Neutrophil (primary cell): ENCODE measurements at regions not wholly inside any gene's neighbourhood (a gene's known extent, or its start where the extent isn't known, plus 50 kb on each side); places are given as distances from the start of the nearest gene placed in this dataset.

Source experiments
- H3K27ac ChIP-seq: fragments of 200-600 bp; sonication (generic); 2 replicates; pipeline ENCODE4 v1.5.1; 2016; ENCODE audit warnings: mild to moderate bottlenecking, moderate library complexity
- H3K27me3 ChIP-seq: fragments of 200-600 bp; sonication (generic); 2 replicates; pipeline ENCODE4 v1.6.0; 2016; ENCODE audit warnings: mild to moderate bottlenecking
- H3K36me3 ChIP-seq: fragments of 200-600 bp; sonication (generic); 2 replicates; pipeline ENCODE4 v1.5.1; 2017
- H3K4me1 ChIP-seq, 2 experiments: fragments of 200-600 bp in 1 of 2; sonication (generic) in 1 of 2; 1 replicate in 1 of 2; 2 replicates in 1 of 2; pipeline versions ENCODE4 v1.5.1 to v1.6.1; 2013 to 2016; ENCODE audit warnings: low read depth in 1 of 2, low read length in 1 of 2, mild to moderate bottlenecking in 1 of 2, moderate library complexity in 1 of 2; ENCODE audit not compliant: control insufficient read depth in 1 of 2, insufficient read depth in 1 of 2
- H3K4me3 ChIP-seq, 2 experiments: fragments of 200-600 bp in 1 of 2; sonication (generic) in 1 of 2; 1 replicate in 1 of 2; 2 replicates in 1 of 2; pipeline ENCODE4 v1.5.1; 2013 to 2016; ENCODE audit warnings: low read depth in 1 of 2, low read length in 1 of 2, mild to moderate bottlenecking in 1 of 2, moderate library complexity in 1 of 2
- H3K9me3 ChIP-seq: fragments of 200-600 bp; sonication (generic); 2 replicates; pipeline ENCODE4 v1.5.1; 2016
- CTCF ChIP-seq: fragments of 200-600 bp; sonication (generic); IDR thresholded peaks from 2 replicates; pipeline ENCODE4 v1.5.1; 2016; ENCODE audit warnings: antibody characterized with exemption

- Histone ChIP-seq H3K4me3 (no peak overlapping the region), H3K27ac (no peak overlapping the region), H3K9me3 (no peaks in the 10 kb centered on the region), H3K4me1 (no peaks in the 10 kb centered on the region), H3K27me3 (no peaks in the 10 kb centered on the region), H3K36me3 (no peaks in the 10 kb centered on the region)
- TF ChIP-seq CTCF: no peak
These were observed 241.3 kb upstream of the IRS2 start for GRCh38 chr13:110027470-110028240.

- TF ChIP-seq CTCF: no peak
- no peaks in the 10 kb centered on the region for H3K4me1 ChIP-seq
- H3K36me3 ChIP-seq: no peaks in the 10 kb centered on the region
- no peak overlapping the region for H3K27ac ChIP-seq
- no peak overlapping the region for H3K4me3 ChIP-seq
- H3K9me3 ChIP-seq: no peaks in the 10 kb centered on the region
- no peaks in the 10 kb centered on the region for H3K27me3 ChIP-seq
These were observed 238.2 kb upstream of the IRS2 start for GRCh38 chr13:110024645-110024980.

- no peaks in the 10 kb centered on the region for H3K27me3 ChIP-seq
- no peaks in the 10 kb centered on the region for H3K36me3 ChIP-seq
- TF ChIP-seq CTCF: no peak
- H3K9me3 ChIP-seq: no peaks in the 10 kb centered on the region
- no peak overlapping the region for H3K4me3 ChIP-seq
- H3K4me1 ChIP-seq: no peaks in the 10 kb centered on the region
- H3K27ac ChIP-seq: no peak overlapping the region
These were observed 237.6 kb upstream of the IRS2 start for GRCh38 chr13:110023729-110024644.

- Histone ChIP-seq H3K27ac (no peak overlapping the region), H3K27me3 (no peaks in the 10 kb centered on the region), H3K4me3 (no peak overlapping the region), H3K4me1 (no peaks in the 10 kb centered on the region), H3K9me3 (no peaks in the 10 kb centered on the region), H3K36me3 (no peaks in the 10 kb centered on the region)
- TF ChIP-seq CTCF: no peak
These were observed 231.6 kb upstream of the IRS2 start for GRCh38 chr13:110018009-110018408.

GRCh38 chr13:110017379-110017778 lies 231.0 kb upstream of the IRS2 start:
- no peak for TF ChIP-seq CTCF
- Histone ChIP-seq H3K27ac (no peak overlapping the region), H3K4me1 (no peaks in the 10 kb centered on the region), H3K4me3 (no peak overlapping the region), H3K27me3 (no peaks in the 10 kb centered on the region), H3K36me3 (no peaks in the 10 kb centered on the region), H3K9me3 (no peaks in the 10 kb centered on the region)
